ENCODE measurements at regions not wholly inside any gene's neighbourhood (a gene's known extent, or its start where the extent isn't known, plus 50 kb on each side); places are given as distances from the start of the nearest gene placed in this dataset.

- no peaks in the 10 kb centered on the region for H3K36me3 ChIP-seq (ENCODE audit: low read depth, low read length)
- H3K9me3 ChIP-seq (ENCODE audit: low read length) = no peaks in the 10 kb centered on the region
- H2AFZ ChIP-seq (ENCODE audit: low read length) = no peak overlapping the region
- no peak overlapping the region for H3K4me3 ChIP-seq (ENCODE audit: low read length)
- DNase-seq = no peak
- H4K20me1 ChIP-seq (ENCODE audit: low read length) = no peaks in the 10 kb centered on the region
- H3K27me3 ChIP-seq (ENCODE audit: low read length) = no peaks in the 10 kb centered on the region
- ChIA-PET POLR2A (ENCODE audit: unreplicated experiment) (no interaction called here), CTCF (no interaction called here)
- H3K9ac ChIP-seq (ENCODE audit: low read length) = no peak overlapping the region
- intact Hi-C loops (cut with micrococcal nuclease) = no loop called here
- no peaks in the 10 kb centered on the region for H3K9me2 ChIP-seq (replicated peaks; ENCODE audit: low read length)
- H3K27ac ChIP-seq (ENCODE audit: low read length) = no peak overlapping the region
- H3K4me1 ChIP-seq (ENCODE audit: insufficient read depth, low read length) = peaks cover 8% of the 10 kb centered on the region
- no peaks in the 10 kb centered on the region for H3K79me2 ChIP-seq (ENCODE audit: low read length)
- no peaks in the 10 kb centered on the region for H3F3A ChIP-seq (ENCODE audit: low read length, unreplicated experiment)
- no peak for ATAC-seq
- no TSS peak for BruUV-seq (replicated peaks)
- TF ChIP-seq EZH2phosphoT487 (IDR thresholded peaks at IDR 0.05; ENCODE audit: borderline replicate concordance, low read length) (no peak), CTCF (conservative IDR thresholded peaks at IDR 0.05; ENCODE audit: low read depth, low read length) (no peak), EZH2 (IDR thresholded peaks at IDR 0.05; ENCODE audit: low read length, unreplicated experiment) (no peak)
- H3K4me2 ChIP-seq (ENCODE audit: low read length) = no peak overlapping the region
Observed at GRCh38 chr4:152166567-152166966, 369.3 kb downstream of the FBXW7 start.

DNA sequence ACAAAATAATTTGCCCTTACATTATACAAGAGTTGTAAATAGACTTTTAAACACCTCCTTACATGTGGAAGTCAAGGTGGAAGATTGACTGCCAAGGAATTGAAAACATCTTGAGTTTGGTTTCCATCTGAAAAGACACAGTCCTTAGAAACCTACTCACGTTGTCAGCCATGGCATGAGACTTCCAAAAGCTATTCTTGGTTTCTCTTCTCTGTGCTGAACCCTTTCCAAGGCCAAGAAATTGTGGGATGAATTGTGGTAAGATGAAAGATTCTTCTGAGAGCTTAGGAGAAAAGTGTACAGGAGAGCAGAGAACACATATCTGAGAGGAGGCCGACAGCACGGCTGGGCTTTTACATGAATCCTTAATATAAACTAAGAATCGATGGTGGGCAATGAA lies 370.0 kb downstream of the FBXW7 start:
- Histone ChIP-seq H3K27me3 (ENCODE audit: low read length) (no peaks in the 10 kb centered on the region), H4K20me1 (ENCODE audit: low read length) (no peaks in the 10 kb centered on the region), H3K9me3 (ENCODE audit: low read length) (no peaks in the 10 kb centered on the region), H3K27ac (ENCODE audit: low read length) (no peak overlapping the region), H3K4me1 (ENCODE audit: insufficient read depth, low read length) (peaks cover 13% of the 10 kb centered on the region), H3K4me3 (ENCODE audit: low read length) (no peak overlapping the region), H3F3A (ENCODE audit: low read length, unreplicated experiment) (no peaks in the 10 kb centered on the region), H3K4me2 (ENCODE audit: low read length) (no peak overlapping the region), H3K79me2 (ENCODE audit: low read length) (no peaks in the 10 kb centered on the region), H3K36me3 (ENCODE audit: low read depth, low read length) (no peaks in the 10 kb centered on the region), H3K9me2 (replicated peaks; ENCODE audit: low read length) (no peaks in the 10 kb centered on the region), H3K9ac (ENCODE audit: low read length) (no peak overlapping the region), H2AFZ (ENCODE audit: low read length) (no peak overlapping the region)
- DNase-seq = no peak
- ChIA-PET CTCF (no interaction called here), POLR2A (ENCODE audit: unreplicated experiment) (no interaction called here)
- intact Hi-C loops (cut with micrococcal nuclease) = no loop called here
- TF ChIP-seq EZH2phosphoT487 (IDR thresholded peaks at IDR 0.05; ENCODE audit: borderline replicate concordance, low read length) = no peak
- no peak for TF ChIP-seq EZH2 (IDR thresholded peaks at IDR 0.05; ENCODE audit: low read length, unreplicated experiment)
- TF ChIP-seq CTCF (conservative IDR thresholded peaks at IDR 0.05; ENCODE audit: low read depth, low read length) = no peak
- no TSS peak for BruUV-seq (replicated peaks)
- ATAC-seq = no peak

GRCh38 chr4:152165146-152165545 lies 370.7 kb downstream of the FBXW7 start:
- Histone ChIP-seq H3K79me2 (ENCODE audit: low read length) (no peaks in the 10 kb centered on the region), H3K4me1 (ENCODE audit: insufficient read depth, low read length) (peaks cover 13% of the 10 kb centered on the region), H4K20me1 (ENCODE audit: low read length) (no peaks in the 10 kb centered on the region), H3K9me2 (replicated peaks; ENCODE audit: low read length) (no peaks in the 10 kb centered on the region), H3K9me3 (ENCODE audit: low read length) (no peaks in the 10 kb centered on the region), H3K27me3 (ENCODE audit: low read length) (no peaks in the 10 kb centered on the region), H3K9ac (ENCODE audit: low read length) (no peak overlapping the region), H3K36me3 (ENCODE audit: low read depth, low read length) (no peaks in the 10 kb centered on the region), H3K27ac (ENCODE audit: low read length) (no peak overlapping the region), H2AFZ (ENCODE audit: low read length) (no peak overlapping the region), H3K4me3 (ENCODE audit: low read length) (no peak overlapping the region), H3F3A (ENCODE audit: low read length, unreplicated experiment) (no peaks in the 10 kb centered on the region), H3K4me2 (ENCODE audit: low read length) (no peak overlapping the region)
- ATAC-seq (no peak), DNase-seq (peak; percentile 10)
- no peak for TF ChIP-seq CTCF (conservative IDR thresholded peaks at IDR 0.05; ENCODE audit: low read depth, low read length)
- no peak for TF ChIP-seq EZH2phosphoT487 (IDR thresholded peaks at IDR 0.05; ENCODE audit: borderline replicate concordance, low read length)
- TF ChIP-seq EZH2 (IDR thresholded peaks at IDR 0.05; ENCODE audit: low read length, unreplicated experiment) = no peak
- POLR2A ChIA-PET (ENCODE audit: unreplicated experiment) = no interaction called here
- intact Hi-C loops (cut with micrococcal nuclease) = no loop called here
- CTCF ChIA-PET = no interaction called here
- no TSS peak for BruUV-seq (replicated peaks)

Measured in PC-3 (cell line).